ENCODE measurements at regions not wholly inside any gene's neighbourhood (a gene's known extent, or its start where the extent isn't known, plus 50 kb on each side); places are given as distances from the start of the nearest gene placed in this dataset.

DNA sequence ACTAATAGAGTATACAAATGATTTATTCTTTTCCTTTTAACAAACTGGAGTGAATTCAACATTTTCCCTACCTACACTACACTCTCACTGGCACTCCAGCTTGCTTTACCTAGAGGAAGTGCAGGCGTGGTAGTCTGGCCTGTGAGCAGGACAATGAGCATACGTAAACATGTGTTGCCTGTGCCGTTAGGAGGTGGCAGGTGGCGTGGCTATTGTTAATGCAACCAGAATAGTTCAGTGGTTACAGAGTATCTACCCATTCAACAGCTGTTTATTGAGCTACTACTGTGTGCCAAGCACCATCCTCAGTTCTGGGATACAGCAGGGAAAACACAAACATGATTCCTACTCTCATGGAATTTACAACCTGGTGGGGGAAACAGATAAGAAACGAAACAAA, 299.7 kb upstream of the KAZN start:
- Histone ChIP-seq H3K27me3 (ENCODE audit: control insufficient read depth, insufficient read depth, low read length) (no peaks in the 10 kb centered on the region), H3K9ac (no peak overlapping the region), H2AFZ (no peak overlapping the region), H3K4me1 (no peaks in the 10 kb centered on the region), H3K36me3 (ENCODE audit: control insufficient read depth, insufficient read depth, low read length) (no peaks in the 10 kb centered on the region), H3K79me2 (no peaks in the 10 kb centered on the region), H3K27ac (no peak overlapping the region), H3K4me3 (ENCODE audit: low read depth, low read length) (no peak overlapping the region), H3K4me2 (ENCODE audit: low read length) (no peak overlapping the region), H3K9me3 (ENCODE audit: control insufficient read depth, low read length) (no peaks in the 10 kb centered on the region)
- TF ChIP-seq CTCF (IDR thresholded peaks at IDR 0.05), result no peak

DNA sequence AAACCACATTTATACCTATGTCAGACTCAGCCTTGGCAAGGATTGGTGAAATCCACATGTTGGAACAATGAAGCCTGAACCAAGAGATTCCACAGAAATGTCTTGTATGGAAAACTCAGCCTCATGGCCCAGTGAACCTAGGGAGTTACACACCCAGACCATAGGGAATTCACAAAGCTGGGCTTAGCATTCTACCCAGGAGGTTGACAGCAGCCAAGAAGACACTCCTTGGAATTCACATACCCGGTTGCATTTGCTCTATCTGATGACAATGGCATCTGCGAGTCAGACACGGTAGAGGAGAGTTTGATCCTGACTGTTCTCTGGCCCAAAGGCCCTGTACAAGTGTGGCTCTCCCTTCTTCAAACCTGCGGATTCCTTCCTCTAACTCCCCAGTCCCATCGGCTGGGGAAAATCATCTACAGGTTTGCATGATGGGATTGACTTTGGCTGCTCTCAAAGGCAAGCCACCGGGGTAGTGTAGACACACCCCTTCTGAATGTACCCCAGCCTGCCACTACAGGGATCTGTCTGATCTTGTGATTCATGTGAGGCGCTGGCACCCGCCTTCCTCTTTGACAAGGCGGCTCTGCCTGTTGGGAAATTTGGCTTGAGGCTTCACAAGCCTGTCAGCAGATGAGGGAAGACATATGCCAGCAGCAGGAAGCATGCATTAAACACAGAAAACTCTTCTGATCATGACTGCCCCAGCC, 297.3 kb upstream of the KAZN start:
- no peak overlapping the region for H2AFZ ChIP-seq
- H3K4me3 ChIP-seq (ENCODE audit: low read depth, low read length), result no peak overlapping the region
- H3K27ac ChIP-seq, result no peak overlapping the region

GRCh38 chr1:14301704-14302024, 296.8 kb upstream of the KAZN start:
- Histone ChIP-seq H3K36me3 (ENCODE audit: control insufficient read depth, insufficient read depth, low read length) (no peaks in the 10 kb centered on the region), H3K27ac (no peak overlapping the region), H3K4me1 (no peaks in the 10 kb centered on the region), H3K79me2 (no peaks in the 10 kb centered on the region), H3K9ac (no peak overlapping the region), H3K4me2 (ENCODE audit: low read length) (no peak overlapping the region), H2AFZ (no peak overlapping the region), H3K9me3 (ENCODE audit: control insufficient read depth, low read length) (no peaks in the 10 kb centered on the region), H3K27me3 (ENCODE audit: control insufficient read depth, insufficient read depth, low read length) (no peaks in the 10 kb centered on the region), H3K4me3 (ENCODE audit: low read depth, low read length) (no peak overlapping the region)
- TF ChIP-seq CTCF (IDR thresholded peaks at IDR 0.05), result no peak

More for the DNA sequence above, 297.3 kb upstream of the KAZN start:
- Histone ChIP-seq H3K36me3 (ENCODE audit: control insufficient read depth, insufficient read depth, low read length) (no peaks in the 10 kb centered on the region), H3K9me3 (ENCODE audit: control insufficient read depth, low read length) (no peaks in the 10 kb centered on the region), H3K27me3 (ENCODE audit: control insufficient read depth, insufficient read depth, low read length) (no peaks in the 10 kb centered on the region), H3K4me1 (no peaks in the 10 kb centered on the region), H3K9ac (no peak overlapping the region), H3K4me2 (ENCODE audit: low read length) (no peak overlapping the region), H3K79me2 (no peaks in the 10 kb centered on the region)
- no peak for TF ChIP-seq CTCF (IDR thresholded peaks at IDR 0.05)

DNA sequence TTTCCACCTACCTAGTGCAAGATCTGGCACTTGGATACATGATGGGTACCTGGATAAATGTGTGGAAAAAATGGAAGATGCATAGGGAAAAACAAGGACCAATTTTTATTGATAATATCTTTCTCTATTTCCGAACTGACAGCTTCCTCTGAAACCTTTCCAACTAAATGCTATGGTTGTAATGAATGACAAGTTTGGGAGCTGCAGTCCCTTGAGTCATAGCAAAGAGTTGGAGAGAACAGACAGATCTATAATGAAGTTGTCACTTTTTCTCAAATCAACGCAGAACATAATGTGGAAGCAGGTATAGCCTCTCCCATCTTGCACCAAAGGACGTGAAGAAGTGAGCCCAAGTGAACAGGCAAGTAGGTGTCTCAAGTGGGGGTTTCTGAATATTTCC, 296.5 kb upstream of the KAZN start:
- Histone ChIP-seq H3K9ac (no peak overlapping the region), H3K27ac (no peak overlapping the region), H3K79me2 (no peaks in the 10 kb centered on the region), H3K9me3 (ENCODE audit: control insufficient read depth, low read length) (no peaks in the 10 kb centered on the region), H3K27me3 (ENCODE audit: control insufficient read depth, insufficient read depth, low read length) (no peaks in the 10 kb centered on the region), H3K4me2 (ENCODE audit: low read length) (no peak overlapping the region), H3K4me1 (no peaks in the 10 kb centered on the region), H2AFZ (no peak overlapping the region), H3K4me3 (ENCODE audit: low read depth, low read length) (no peak overlapping the region), H3K36me3 (ENCODE audit: control insufficient read depth, insufficient read depth, low read length) (no peaks in the 10 kb centered on the region)
- TF ChIP-seq CTCF (IDR thresholded peaks at IDR 0.05), result no peak

DNA sequence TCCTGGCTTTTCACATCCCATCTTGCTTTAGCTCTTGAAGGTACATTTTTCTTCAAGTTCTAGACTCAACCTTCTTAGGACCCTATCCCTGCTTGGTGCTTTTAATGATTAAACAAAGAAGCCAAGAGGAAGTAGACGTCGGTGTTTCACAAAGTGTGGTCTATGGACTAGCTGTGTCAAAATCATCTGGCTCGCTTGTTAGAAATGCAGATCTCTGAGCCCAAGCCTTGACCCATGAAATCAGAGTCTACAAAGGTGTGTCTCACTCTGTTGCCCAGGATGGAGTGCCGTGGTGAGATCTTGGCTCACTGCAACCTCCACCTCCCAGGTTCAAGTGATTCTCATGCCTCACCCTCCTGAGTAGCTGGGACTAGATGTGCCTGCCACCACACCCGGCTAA, 295.5 kb upstream of the KAZN start:
- H3K27me3 ChIP-seq (ENCODE audit: control insufficient read depth, insufficient read depth, low read length), result no peaks in the 10 kb centered on the region
- no peak overlapping the region for H3K4me2 ChIP-seq (ENCODE audit: low read length)
- no peaks in the 10 kb centered on the region for H3K36me3 ChIP-seq (ENCODE audit: control insufficient read depth, insufficient read depth, low read length)
- H3K4me3 ChIP-seq (ENCODE audit: low read depth, low read length), result no peak overlapping the region
- no peaks in the 10 kb centered on the region for H3K79me2 ChIP-seq
- no peaks in the 10 kb centered on the region for H3K9me3 ChIP-seq (ENCODE audit: control insufficient read depth, low read length)
- no peaks in the 10 kb centered on the region for H3K4me1 ChIP-seq
- no peak for TF ChIP-seq CTCF (IDR thresholded peaks at IDR 0.05)
- H3K9ac ChIP-seq, result no peak overlapping the region
- no peak overlapping the region for H2AFZ ChIP-seq
- no peak overlapping the region for H3K27ac ChIP-seq

Measured in parathyroid adenoma (tissue), 2 donors.